GM12878 (cell line): ENCODE measurements at regions not wholly inside any gene's neighbourhood (a gene's known extent, or its start where the extent isn't known, plus 50 kb on each side); places are given as distances from the start of the nearest gene placed in this dataset.

ENCODE experiments used
- ATAC-seq: fragments of 200-7000 bp; cut with Tn5 transposase; 3 replicates; pipeline ENCODE4 v1.9.1; 2020; ENCODE audit warnings: mild to moderate bottlenecking, moderate library complexity
- BruUV-seq: library from RNA; stranded (reverse); fragments of 400-500 nt; replicated peaks from 2 replicates; lab custom pipeline; 2021; lab: Mats Ljungman, UMichigan
- CTCF ChIA-PET: fragments of 300-600 bp; sonication (Branson Sonifier 250); formaldehyde crosslinking; extraction: SDS; loops from one replicate; lab custom pipeline; 2021; ENCODE audit warnings: inconsistent platforms; lab: Yijun Ruan, JAX
- POLR2A ChIA-PET: fragments of 350-600 bp; formaldehyde crosslinking; extraction: SDS; loops from one replicate; lab custom pipeline; 2021; ENCODE audit warnings: inconsistent platforms; lab: Charles Lee
- RAD21 ChIA-PET: fragments of 300-600 bp; sonication (Branson Sonifier 250); formaldehyde crosslinking; loops from one replicate; lab custom pipeline; 2023; ENCODE audit warnings: antibody characterized with exemption; ENCODE audit not compliant: unreplicated experiment; lab: Charles Lee
- SMC1A ChIA-PET: fragments of 300-600 bp; sonication (Branson Sonifier 250); formaldehyde crosslinking; loops from one replicate; lab custom pipeline; 2023; ENCODE audit not compliant: unreplicated experiment, uncharacterized antibody; lab: Charles Lee
- DNase-seq: peaks from one replicate; pipeline ENCODE4 v3.0.0-alpha.2; 2011; ENCODE audit warnings: low read depth, low spot score
- FAIRE-seq: peaks from 3 replicates; lab custom pipeline; 2011; peaks lifted over from hg19 to GRCh38; lab: Jason Lieb, UNC
- H2AFZ ChIP-seq: 2 replicates; pipeline ENCODE4 v1.6.0; 2011; ENCODE audit warnings: low read depth, low read length, control low read depth; ENCODE audit not compliant: control insufficient read depth
- H3K27ac ChIP-seq: 2 replicates; pipeline ENCODE4 v1.5.1; 2011; ENCODE audit warnings: control low read depth; ENCODE audit not compliant: control insufficient read depth, insufficient read depth
- H3K27me3 ChIP-seq, 2 experiments: replicated peaks in 1 of 2; 2 replicates each; pipeline versions ENCODE4 v1.6.0 to v1.6.1; 2011; ENCODE audit warnings: low read length in 1 of 2; ENCODE audit not compliant: control insufficient read depth in 2 of 2, insufficient read depth in 2 of 2
- H3K36me3 ChIP-seq, 2 experiments: 2 replicates each; pipeline ENCODE4 v1.5.1; 2011; ENCODE audit warnings: low read length in 1 of 2; ENCODE audit not compliant: control insufficient read depth in 2 of 2, insufficient read depth in 2 of 2
- H3K4me1 ChIP-seq: 2 replicates; pipeline ENCODE4 v1.6.1; 2011; ENCODE audit warnings: mild to moderate bottlenecking, low read length, moderate library complexity, mixed read lengths; ENCODE audit not compliant: control insufficient read depth, insufficient read depth
- H3K4me2 ChIP-seq: 2 replicates; pipeline ENCODE4 v1.6.0; 2011; ENCODE audit warnings: control low read depth; ENCODE audit not compliant: control insufficient read depth, insufficient read depth
- H3K4me3 ChIP-seq: fragments of 200-600 bp; sonication (generic); 2 replicates; pipeline ENCODE4 v1.5.1; 2016
- H3K79me2 ChIP-seq: 2 replicates; pipeline ENCODE4 v1.6.0; 2011; ENCODE audit warnings: low read length; ENCODE audit not compliant: control insufficient read depth, insufficient read depth
- H3K9ac ChIP-seq: 2 replicates; pipeline ENCODE4 v1.8.0; 2011; ENCODE audit warnings: low read length, control low read depth, mixed read lengths; ENCODE audit not compliant: control insufficient read depth, insufficient read depth
- H3K9me3 ChIP-seq: replicated peaks from 3 replicates; pipeline ENCODE4 v1.5.1; 2011; ENCODE audit warnings: mild to moderate bottlenecking, low read length; ENCODE audit not compliant: control insufficient read depth, insufficient read depth
- H4K20me1 ChIP-seq: 2 replicates; pipeline ENCODE4 v1.6.0; 2011; ENCODE audit not compliant: control insufficient read depth, insufficient read depth
- POLR2AphosphoS2 ChIP-seq: IDR thresholded peaks from 2 replicates; pipeline ENCODE4 v1.6.1; 2011; ENCODE audit warnings: low read depth, mild to moderate bottlenecking, low read length, improper control_type of control experiment, moderate library complexity
- RELA ChIP-seq: fragments of 450-650 bp; IDR thresholded peaks from 2 replicates; pipeline ENCODE4 v1.8.0; 2014; ENCODE audit warnings: borderline replicate concordance; ENCODE audit not compliant: partially characterized antibody
- TAF1 ChIP-seq: IDR thresholded peaks from 2 replicates; pipeline ENCODE4 v1.6.1; 2011; ENCODE audit warnings: mild to moderate bottlenecking, low read depth, low read length, borderline replicate concordance
- WGBS: methylation state at CpG from one replicate; pipeline ENCODE4 v1.1.6; 2016; ENCODE audit warnings: low lambda C conversion rate; ENCODE audit not compliant: insufficient replicate concordance, insufficient coverage; ENCODE audit errors: missing lambda C conversion rate; 5-methylcytosine and 5-hydroxymethylcytosine counted together
- in situ Hi-C: fragments of 300-500 bp; cut with MboI; formaldehyde crosslinking; loops from 9 replicates; pipeline ENCODE4 v1.14.3; 2018; ENCODE audit warnings: mixed read lengths
- intact Hi-C: fragments of 100-400 bp; cut with micrococcal nuclease; formaldehyde crosslinking; loops from one replicate; pipeline ENCODE4 v1.14.2; 2022; ENCODE audit not compliant: unreplicated experiment
- TF ChIP-seq, protein P1 (sequence below): IDR thresholded peaks from 2 replicates; pipeline ENCODE4 v1.6.1; 2012; ENCODE audit warnings: mild to moderate bottlenecking, low read depth, low read length
- TF ChIP-seq, protein P2 (sequence below): IDR thresholded peaks from 2 replicates; pipeline ENCODE4 v1.6.1; 2012; ENCODE audit warnings: improper control_type of control experiment, low read depth, low read length; ENCODE audit not compliant: insufficient replicate concordance
- TF ChIP-seq, protein P3 (sequence below): IDR thresholded peaks from 2 replicates; pipeline ENCODE4 v1.6.1; 2012; ENCODE audit warnings: low read depth, low read length, improper control_type of control experiment

DNA sequence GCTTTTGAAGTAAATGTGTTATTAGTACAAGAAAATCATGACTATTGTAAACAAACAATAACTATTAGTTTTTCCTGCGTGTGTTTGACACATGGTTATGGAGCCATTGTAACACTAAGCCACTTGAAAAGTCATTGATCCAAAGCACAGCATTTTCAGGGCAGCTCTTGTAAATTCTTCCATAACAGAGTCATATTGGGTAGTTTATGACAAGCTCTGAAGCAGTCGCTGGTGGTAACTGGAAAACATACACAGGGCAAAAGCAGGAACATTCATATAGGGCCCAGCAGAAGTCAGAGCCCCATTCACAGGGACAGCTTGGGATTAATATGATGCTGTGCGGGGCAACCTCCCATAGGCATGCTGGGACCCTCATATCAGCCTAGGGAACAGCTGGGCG is 483.2 kb upstream of the PTBP2 start:
- SMC1A ChIA-PET: no interaction called here
- in situ Hi-C loops (loop anchor here (5.0 kb wide), 1 partner anchor 604 kb away; no protein-coding TSS in a partner anchor), intact Hi-C loops (loop anchor here (10.0 kb wide), 2 partner anchors 726 to 1816 kb away; no protein-coding TSS in a partner anchor)
- Histone ChIP-seq H2AFZ (no peak overlapping the region), H3K4me3 (no peak overlapping the region), H3K79me2 (no peaks in the 10 kb centered on the region), H3K4me1 (no peaks in the 10 kb centered on the region), H3K27me3 (no peaks in the 10 kb centered on the region), H4K20me1 (no peaks in the 10 kb centered on the region), H3K9me3 (no peaks in the 10 kb centered on the region), H3K36me3 (no peaks in the 10 kb centered on the region), H3K27ac (no peak overlapping the region), H3K9ac (no peak overlapping the region), H3K4me2 (no peak overlapping the region)
- TF ChIP-seq POLR2AphosphoS2: no peak
- TF ChIP-seq TAF1: no peak
- TF ChIP-seq, protein P1, sequence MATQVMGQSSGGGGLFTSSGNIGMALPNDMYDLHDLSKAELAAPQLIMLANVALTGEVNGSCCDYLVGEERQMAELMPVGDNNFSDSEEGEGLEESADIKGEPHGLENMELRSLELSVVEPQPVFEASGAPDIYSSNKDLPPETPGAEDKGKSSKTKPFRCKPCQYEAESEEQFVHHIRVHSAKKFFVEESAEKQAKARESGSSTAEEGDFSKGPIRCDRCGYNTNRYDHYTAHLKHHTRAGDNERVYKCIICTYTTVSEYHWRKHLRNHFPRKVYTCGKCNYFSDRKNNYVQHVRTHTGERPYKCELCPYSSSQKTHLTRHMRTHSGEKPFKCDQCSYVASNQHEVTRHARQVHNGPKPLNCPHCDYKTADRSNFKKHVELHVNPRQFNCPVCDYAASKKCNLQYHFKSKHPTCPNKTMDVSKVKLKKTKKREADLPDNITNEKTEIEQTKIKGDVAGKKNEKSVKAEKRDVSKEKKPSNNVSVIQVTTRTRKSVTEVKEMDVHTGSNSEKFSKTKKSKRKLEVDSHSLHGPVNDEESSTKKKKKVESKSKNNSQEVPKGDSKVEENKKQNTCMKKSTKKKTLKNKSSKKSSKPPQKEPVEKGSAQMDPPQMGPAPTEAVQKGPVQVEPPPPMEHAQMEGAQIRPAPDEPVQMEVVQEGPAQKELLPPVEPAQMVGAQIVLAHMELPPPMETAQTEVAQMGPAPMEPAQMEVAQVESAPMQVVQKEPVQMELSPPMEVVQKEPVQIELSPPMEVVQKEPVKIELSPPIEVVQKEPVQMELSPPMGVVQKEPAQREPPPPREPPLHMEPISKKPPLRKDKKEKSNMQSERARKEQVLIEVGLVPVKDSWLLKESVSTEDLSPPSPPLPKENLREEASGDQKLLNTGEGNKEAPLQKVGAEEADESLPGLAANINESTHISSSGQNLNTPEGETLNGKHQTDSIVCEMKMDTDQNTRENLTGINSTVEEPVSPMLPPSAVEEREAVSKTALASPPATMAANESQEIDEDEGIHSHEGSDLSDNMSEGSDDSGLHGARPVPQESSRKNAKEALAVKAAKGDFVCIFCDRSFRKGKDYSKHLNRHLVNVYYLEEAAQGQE: no peak
- TF ChIP-seq, protein P2, sequence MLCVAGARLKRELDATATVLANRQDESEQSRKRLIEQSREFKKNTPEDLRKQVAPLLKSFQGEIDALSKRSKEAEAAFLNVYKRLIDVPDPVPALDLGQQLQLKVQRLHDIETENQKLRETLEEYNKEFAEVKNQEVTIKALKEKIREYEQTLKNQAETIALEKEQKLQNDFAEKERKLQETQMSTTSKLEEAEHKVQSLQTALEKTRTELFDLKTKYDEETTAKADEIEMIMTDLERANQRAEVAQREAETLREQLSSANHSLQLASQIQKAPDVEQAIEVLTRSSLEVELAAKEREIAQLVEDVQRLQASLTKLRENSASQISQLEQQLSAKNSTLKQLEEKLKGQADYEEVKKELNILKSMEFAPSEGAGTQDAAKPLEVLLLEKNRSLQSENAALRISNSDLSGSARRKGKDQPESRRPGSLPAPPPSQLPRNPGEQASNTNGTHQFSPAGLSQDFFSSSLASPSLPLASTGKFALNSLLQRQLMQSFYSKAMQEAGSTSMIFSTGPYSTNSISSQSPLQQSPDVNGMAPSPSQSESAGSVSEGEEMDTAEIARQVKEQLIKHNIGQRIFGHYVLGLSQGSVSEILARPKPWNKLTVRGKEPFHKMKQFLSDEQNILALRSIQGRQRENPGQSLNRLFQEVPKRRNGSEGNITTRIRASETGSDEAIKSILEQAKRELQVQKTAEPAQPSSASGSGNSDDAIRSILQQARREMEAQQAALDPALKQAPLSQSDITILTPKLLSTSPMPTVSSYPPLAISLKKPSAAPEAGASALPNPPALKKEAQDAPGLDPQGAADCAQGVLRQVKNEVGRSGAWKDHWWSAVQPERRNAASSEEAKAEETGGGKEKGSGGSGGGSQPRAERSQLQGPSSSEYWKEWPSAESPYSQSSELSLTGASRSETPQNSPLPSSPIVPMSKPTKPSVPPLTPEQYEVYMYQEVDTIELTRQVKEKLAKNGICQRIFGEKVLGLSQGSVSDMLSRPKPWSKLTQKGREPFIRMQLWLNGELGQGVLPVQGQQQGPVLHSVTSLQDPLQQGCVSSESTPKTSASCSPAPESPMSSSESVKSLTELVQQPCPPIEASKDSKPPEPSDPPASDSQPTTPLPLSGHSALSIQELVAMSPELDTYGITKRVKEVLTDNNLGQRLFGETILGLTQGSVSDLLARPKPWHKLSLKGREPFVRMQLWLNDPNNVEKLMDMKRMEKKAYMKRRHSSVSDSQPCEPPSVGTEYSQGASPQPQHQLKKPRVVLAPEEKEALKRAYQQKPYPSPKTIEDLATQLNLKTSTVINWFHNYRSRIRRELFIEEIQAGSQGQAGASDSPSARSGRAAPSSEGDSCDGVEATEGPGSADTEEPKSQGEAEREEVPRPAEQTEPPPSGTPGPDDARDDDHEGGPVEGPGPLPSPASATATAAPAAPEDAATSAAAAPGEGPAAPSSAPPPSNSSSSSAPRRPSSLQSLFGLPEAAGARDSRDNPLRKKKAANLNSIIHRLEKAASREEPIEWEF: no peak
- no peak for TF ChIP-seq RELA
- TF ChIP-seq, protein P3, sequence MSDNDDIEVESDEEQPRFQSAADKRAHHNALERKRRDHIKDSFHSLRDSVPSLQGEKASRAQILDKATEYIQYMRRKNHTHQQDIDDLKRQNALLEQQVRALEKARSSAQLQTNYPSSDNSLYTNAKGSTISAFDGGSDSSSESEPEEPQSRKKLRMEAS: no peak
- 16% methylated on average over 4 of the region's 4 CpGs for WGBS
- CTCF ChIA-PET: interaction anchor here (1.2 kb wide), 1 partner anchor 607 kb away, joined by 3 read pairs; no protein-coding TSS in a partner anchor
- RAD21 ChIA-PET: no interaction called here
- FAIRE-seq (no peak), ATAC-seq (no peak), DNase-seq (no peak)
- no TSS peak for BruUV-seq
- POLR2A ChIA-PET: no interaction called here
